Stimulated activated CD8-positive, alpha-beta memory T cell treated with anti-CD3 and anti-CD28 coated beads, Interleukin-4, amount 100 ng/mL, for 24 hours (primary cell): ENCODE measurements at regions not wholly inside any gene's neighbourhood (a gene's known extent, or its start where the extent isn't known, plus 50 kb on each side); places are given as distances from the start of the nearest gene placed in this dataset.
"Not testable (repeated sequence)": the region's sequence is repeated elsewhere in the genome, so short reads cannot be mapped to it uniquely, and the experiment has no call there.

Experiments
- DNase-seq: peaks from one replicate; pipeline ENCODE4 v3.0.0-alpha.2; 2020; ENCODE audit warnings: low read depth

DNA sequence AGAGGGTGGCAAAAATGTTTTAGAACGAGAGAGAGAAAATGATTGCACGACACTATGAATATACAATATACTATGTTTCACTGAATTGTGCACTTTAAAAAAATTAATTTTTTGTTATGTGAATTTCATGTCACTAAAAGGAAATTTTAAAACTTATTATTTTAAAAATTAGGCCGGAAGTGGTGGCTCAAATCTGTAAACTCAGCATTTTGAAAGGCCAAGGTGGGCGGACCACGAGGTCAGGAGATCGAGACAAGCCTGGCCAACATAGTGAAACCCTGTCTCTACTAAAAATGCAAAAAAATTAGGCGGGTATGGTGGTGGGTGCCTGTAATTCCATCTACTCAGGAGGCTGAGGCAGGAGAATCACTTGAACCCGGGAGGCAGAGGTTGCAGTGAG, 642.5 kb downstream of the XPNPEP1 start:
- DNase-seq, result no peak

DNA sequence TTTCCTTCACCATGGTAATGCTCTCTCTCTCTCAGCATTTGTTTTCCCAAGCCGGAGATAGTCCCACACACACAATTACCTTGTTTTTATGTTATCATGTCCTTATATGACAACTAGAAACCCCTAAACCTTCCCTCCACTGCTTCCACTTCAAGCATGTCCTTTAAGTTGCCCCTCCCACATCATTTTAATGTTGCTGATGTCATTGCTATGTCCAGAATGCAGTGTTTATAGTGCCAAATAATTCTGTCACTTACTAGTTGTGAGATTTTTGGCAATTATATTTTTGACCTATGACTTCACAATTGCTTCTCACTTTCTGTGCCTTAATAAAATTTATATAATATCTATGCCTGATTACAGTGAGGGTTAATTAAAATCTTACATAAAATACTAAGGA, 645.9 kb downstream of the XPNPEP1 start:
- DNase-seq, result no peak

- DNase-seq, result no peak
Observed at GRCh38 chr10:109275960-109276359, 647.4 kb downstream of the XPNPEP1 start.

DNA sequence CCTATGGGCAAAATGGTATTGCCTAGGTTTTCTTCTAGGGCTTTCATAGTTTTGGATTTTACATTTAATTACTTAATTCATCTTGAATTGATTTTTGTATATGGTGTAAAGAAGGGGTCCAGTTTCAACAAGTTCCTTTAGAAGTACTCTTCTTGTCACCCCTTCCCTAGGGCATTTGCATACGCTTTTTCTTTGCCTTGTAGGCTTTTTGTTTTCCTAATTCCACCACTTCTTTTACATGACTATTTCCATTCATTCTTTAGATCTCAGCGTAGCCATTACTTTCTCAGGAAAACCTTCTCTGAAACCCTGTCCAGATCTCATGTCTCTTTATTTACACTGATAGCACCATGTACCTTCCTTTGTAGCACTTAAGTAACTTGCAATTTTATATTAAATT, 648.6 kb downstream of the XPNPEP1 start:
- DNase-seq, result no peak

DNA sequence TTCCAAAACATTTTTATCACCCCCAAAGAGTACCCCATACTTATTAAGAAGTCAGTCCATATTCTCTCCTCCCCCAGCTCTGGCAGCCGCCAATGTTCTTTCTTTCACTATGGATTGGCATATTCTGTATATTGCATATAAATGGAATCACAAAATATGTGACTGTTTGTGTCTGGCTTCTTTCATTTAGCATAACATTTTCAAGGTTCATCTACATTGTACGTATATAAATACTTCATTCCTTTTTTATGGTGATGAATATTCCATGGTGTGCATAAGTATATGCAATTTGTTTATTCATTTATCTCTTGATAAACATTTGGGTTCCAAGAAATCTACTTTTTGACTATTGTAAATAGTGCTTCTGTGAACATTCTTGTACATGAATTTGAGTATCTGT, 653.1 kb downstream of the XPNPEP1 start:
- DNase-seq, result no peak

- no peak for DNase-seq
Observed at GRCh38 chr10:109264004-109264403, 659.3 kb downstream of the XPNPEP1 start.

- DNase-seq, result no peak
Observed at GRCh38 chr10:109261231-109261630, 662.1 kb downstream of the XPNPEP1 start.

DNA sequence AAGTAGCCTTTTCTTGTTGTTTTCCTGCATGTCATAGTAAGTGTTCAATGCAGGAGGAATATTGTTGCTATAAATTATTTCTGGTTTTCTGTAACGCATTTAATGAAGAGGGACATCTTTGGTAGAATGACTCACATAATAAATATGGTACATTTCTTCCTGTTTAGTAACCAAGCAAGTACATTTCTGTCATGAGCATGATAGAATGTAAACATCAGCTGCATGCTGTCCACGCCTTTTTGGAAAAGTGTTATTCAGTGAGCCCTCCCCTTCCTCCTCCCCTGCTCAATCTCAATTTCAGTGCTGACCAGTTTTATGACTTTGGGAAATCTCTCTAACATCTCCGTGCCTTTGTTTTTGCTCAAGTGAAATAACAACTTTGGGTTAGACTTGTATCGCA, 664.0 kb downstream of the XPNPEP1 start:
- no peak for DNase-seq

DNA sequence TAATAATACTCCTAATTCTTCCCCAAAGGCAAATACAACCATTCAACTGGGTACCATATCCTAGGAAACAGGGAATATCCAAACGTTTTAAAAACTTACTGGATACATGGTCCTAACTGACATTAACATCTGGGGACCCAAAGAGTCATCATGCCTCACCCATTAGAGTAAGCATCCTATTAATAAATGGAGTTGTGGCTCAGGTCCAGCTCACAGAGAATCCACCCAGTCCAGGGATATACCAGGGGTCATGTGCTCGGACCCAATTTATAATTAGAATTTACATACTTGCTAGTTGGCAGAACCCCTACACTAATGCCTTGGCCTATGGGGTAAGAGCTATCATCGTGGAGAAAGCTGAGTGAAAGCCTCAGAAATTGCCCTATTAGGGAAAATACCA, 670.0 kb downstream of the XPNPEP1 start:
- DNase-seq, result no peak

GRCh38 chr10:109250152-109250551, 673.2 kb downstream of the XPNPEP1 start:
- no peak for DNase-seq

DNA sequence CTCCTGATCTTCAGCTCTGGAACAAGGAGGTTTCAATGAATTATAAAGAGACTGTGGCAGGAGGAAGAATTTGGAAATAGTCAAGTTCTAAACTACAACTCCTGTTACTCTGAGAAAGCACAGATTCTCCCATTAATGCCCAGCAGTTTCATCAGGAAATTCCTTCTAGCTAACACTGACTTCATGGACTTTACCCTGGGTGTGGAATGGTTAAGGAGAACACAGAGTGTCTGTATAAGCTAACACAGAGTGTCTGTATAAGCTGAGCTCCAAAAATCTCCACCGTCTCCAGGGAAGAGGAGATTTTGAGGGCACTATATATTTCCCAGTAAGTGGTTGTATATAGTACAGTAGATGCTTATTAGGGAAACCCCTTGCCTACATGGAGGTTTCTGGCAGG, 675.5 kb downstream of the XPNPEP1 start:
- DNase-seq, result no peak

DNA sequence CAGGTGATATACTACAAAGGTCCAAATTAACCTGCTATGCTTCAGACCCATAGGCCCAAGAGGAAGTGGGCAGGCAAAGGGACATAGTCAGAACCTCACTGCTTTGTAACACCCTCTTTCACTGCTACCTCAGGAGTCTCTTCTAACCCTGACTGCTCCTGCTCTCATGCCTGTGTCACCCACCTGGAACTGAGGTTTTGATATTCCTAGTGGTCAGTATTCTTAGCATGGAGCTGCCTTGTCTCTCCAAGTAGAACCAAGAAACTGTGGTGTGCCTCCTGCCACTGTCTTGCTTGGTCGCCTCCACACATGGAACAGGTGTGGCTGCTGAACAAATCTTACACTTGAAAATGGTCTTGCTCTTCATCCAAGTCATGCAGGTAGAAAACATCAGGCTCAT, 677.5 kb downstream of the XPNPEP1 start:
- no peak for DNase-seq

- no peak for DNase-seq
Observed at GRCh38 chr10:109239371-109239770, 683.9 kb downstream of the XPNPEP1 start.

GRCh38 chr10:109237682-109238081, 685.6 kb downstream of the XPNPEP1 start:
- no peak for DNase-seq

DNA sequence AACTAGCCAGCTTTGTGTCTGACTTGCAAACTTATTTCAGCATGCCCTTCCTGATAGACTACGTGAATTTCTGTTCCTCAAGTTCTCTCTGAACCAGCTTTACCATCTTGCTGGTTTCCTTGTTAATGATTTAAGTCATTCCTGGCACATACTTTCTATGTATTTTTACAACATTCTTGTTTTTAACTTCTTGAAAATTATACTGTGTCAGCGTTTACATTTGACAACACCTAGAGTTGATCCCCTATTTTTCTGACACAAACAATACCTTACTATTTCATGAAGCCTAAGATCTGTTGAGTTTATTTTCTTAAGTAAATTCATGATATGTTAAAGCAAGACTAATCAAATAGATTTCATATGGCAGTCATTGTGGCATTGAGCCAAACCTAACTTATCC, 686.3 kb downstream of the XPNPEP1 start:
- DNase-seq, result no peak

GRCh38 chr10:109223533-109223932, 699.8 kb downstream of the XPNPEP1 start:
- DNase-seq, result not testable (repeated sequence)

GRCh38 chr10:109219935-109220605, 703.2 kb downstream of the XPNPEP1 start:
- no peak for DNase-seq

DNA sequence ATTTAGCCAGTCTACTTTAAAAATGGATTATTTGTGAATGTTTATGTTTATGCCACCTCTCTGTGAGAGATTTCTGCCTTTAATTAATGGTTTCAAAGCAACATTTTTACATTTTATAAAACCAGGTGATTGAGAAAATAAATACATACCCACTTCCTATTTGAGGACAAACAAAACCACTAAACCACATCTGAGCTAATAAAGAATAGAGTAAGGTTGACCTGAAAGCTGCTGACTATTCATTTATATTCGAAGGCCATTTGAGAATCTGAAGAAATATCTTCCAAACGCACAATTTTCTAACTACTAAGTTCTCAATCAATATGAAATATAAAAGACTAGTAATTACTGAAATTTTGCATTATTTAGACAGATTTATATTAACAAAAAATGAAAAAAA, 705.1 kb downstream of the XPNPEP1 start:
- no peak for DNase-seq

DNA sequence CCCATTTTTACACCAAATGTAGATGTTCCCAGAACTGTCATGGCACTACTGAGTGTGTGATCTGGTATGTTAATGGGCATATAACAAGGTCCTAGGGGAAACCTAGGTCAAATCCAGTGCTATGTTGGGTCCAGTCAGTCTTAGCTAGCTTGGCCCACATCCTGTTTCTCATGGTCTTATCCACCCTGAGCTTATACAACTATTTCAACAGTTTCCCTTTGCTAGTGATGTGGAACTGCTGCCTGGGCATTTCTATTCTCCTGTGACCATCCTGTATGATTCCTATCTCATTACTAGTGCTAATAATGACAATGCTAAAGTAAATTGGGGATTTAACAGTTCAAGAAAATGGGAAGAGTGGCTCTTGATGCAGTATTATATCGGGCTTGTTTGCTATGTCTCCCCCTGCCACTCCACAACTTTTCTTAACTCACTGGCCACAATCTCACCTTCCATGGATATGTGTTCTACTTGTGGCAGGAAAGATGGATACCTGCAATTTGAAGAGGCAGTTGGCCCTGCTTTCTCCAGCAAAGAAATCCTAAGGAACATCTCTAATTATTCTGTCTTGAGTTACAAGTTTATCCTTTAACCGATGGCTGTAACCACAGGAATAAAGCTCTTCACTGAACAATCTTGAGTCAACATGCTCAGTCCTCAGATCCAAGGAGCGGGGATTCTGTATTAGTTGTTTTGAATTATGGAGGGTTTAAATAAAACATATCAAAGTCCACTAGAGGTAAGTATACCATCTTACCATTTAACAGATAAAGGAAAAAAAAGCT, 707.8 kb downstream of the XPNPEP1 start:
- no peak for DNase-seq

GRCh38 chr10:109214891-109215290, 708.4 kb downstream of the XPNPEP1 start:
- DNase-seq, result not testable (repeated sequence)

GRCh38 chr10:109207361-109207760, 716.0 kb downstream of the XPNPEP1 start:
- no peak for DNase-seq

DNA sequence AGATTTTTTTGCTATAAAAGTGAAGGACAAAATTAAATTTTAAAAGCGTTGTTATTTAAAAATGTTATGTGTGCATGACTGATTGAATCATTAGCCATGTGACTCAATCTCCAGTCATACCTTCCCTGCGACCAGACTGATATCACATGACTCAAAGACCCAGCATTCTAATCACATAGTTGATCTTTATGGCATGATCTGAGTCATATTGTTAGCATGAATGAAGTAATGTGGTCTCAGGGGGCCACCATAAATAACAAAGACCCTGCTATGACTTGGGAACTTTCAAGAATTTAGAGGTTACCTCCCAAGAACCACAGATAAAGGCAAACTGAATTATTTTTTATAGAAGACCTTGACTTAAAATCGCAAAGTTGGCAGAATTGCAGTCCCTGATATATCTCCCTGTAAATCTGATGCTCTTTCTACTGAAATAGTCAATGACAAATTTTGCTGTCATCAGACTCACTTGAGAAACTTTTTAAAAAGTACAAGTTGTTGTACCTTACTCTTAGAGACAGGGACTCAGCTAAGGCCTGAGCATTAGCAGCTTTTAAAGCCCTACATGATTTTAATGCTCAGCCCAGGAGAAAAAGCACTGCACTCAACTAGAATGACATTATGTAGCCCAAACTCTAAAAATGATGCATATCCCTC, 717.3 kb downstream of the XPNPEP1 start:
- no peak for DNase-seq

DNA sequence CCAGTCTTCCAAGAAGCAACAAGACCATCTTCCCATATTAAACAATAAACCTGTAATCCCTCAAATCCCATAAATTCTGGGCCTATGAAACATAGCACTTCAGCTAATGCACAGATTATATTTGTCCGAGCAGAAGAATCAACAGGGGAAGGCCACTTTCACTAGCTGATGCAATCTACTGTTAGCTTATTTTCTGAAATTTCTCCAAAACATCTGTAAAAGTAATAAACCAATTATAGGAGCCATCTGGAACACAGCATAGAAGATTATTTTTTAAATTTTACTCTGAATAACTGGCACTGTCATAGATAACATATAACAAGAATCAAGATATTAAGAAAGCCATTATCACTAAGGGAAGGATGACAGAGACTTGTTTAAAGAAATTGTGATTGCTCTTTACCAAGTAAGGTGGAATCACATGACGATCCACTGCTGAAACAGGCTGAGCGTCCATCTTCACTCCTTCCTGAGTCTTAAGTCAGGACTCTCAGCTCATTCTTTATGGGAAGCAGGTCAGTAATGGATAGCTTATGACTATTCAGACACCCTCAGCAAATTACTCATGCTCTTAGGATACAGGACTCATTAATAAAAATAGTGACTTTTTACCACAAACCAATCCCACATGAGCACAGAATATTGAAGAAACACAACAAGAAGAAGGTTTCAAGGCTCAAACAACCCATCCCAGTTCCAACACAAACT, 719.5 kb downstream of the XPNPEP1 start:
- DNase-seq, result no peak
